ENCODE measurements at regions not wholly inside any gene's neighbourhood (a gene's known extent, or its start where the extent isn't known, plus 50 kb on each side); places are given as distances from the start of the nearest gene placed in this dataset.

DNA sequence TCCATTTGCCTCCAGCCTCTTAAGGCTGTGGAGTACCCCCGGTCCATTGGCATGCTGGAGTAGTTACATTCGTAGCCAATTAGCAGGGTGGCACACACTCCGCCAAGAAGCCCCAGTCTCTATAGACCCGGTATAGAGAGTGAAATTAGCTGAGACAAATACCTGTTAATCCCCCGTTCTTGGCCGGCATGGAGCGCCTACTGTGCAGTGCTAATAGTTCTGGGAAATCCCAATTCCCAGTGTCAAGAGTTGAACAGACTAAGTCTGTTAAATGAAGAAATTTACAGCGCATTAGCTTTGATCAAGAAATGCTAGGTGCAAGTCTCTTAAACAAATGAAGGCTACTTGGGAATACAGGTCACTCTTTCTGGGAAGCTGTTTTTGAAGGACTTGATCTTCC lies 127.8 kb upstream of the ARX start:
- intact Hi-C loops (cut with DNase I): loop anchor here in 1 of 2 donors (10.0 kb wide), 1 partner anchor 309 kb away; no protein-coding TSS in a partner anchor
- Histone ChIP-seq H3K27me3 (peaks cover 0 to 5% of the 10 kb centered on the region in 2 donors), H3K4me1 (no peaks in the 10 kb centered on the region), H3K4me3 (no peak overlapping the region), H3K27ac (no peak overlapping the region), H3K9me3 (no peaks in the 10 kb centered on the region), H3K36me3 (no peaks in the 10 kb centered on the region)
- DNase-seq: no peak
- no peak for ATAC-seq
- TF ChIP-seq POLR2A (IDR thresholded peaks at IDR 0.05): no peak
- TF ChIP-seq, protein P1, sequence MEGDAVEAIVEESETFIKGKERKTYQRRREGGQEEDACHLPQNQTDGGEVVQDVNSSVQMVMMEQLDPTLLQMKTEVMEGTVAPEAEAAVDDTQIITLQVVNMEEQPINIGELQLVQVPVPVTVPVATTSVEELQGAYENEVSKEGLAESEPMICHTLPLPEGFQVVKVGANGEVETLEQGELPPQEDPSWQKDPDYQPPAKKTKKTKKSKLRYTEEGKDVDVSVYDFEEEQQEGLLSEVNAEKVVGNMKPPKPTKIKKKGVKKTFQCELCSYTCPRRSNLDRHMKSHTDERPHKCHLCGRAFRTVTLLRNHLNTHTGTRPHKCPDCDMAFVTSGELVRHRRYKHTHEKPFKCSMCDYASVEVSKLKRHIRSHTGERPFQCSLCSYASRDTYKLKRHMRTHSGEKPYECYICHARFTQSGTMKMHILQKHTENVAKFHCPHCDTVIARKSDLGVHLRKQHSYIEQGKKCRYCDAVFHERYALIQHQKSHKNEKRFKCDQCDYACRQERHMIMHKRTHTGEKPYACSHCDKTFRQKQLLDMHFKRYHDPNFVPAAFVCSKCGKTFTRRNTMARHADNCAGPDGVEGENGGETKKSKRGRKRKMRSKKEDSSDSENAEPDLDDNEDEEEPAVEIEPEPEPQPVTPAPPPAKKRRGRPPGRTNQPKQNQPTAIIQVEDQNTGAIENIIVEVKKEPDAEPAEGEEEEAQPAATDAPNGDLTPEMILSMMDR (IDR thresholded peaks at IDR 0.05): no peak
- 38% methylated on average over 5 of the region's 8 CpGs for WGBS (ENCODE audit: insufficient coverage, low coverage, low lambda C conversion rate, missing lambda C conversion rate)

DNA sequence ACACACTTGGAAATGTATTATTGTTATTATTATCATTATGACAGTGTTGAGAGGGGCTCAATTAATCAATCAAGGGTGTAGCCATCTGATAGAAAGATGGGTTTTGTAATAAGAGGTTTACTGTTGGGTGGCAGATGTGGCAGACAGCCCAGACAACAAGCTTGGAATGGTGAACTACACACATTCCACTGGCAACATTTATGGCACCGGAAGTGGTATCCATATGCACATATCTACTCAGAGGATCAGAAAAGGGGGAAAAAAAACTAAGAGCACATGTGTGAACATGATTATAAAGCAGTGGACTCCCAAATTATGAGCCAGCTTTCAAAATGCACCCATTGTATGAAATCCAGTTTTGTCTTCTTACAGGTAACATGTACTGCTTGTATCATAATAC lies 125.9 kb upstream of the ARX start:
- H3K36me3 ChIP-seq: no peaks in the 10 kb centered on the region
- 57% methylated on average over 1 of the region's 1 CpG for WGBS (ENCODE audit: insufficient coverage, low coverage, low lambda C conversion rate, missing lambda C conversion rate)
- H3K9me3 ChIP-seq: no peaks in the 10 kb centered on the region
- H3K27ac ChIP-seq: no peak overlapping the region
- intact Hi-C loops (cut with DNase I): loop anchor here in 1 of 2 donors (10.0 kb wide), 1 partner anchor 307 kb away; no protein-coding TSS in a partner anchor
- no peaks in the 10 kb centered on the region for H3K4me1 ChIP-seq
- DNase-seq (no peak), ATAC-seq (no peak)
- H3K4me3 ChIP-seq: no peak overlapping the region
- TF ChIP-seq, protein P1 (IDR thresholded peaks at IDR 0.05): no peak
- TF ChIP-seq POLR2A (IDR thresholded peaks at IDR 0.05): no peak
- peaks cover 0 to 5% of the 10 kb centered on the region in 2 donors for H3K27me3 ChIP-seq

DNA sequence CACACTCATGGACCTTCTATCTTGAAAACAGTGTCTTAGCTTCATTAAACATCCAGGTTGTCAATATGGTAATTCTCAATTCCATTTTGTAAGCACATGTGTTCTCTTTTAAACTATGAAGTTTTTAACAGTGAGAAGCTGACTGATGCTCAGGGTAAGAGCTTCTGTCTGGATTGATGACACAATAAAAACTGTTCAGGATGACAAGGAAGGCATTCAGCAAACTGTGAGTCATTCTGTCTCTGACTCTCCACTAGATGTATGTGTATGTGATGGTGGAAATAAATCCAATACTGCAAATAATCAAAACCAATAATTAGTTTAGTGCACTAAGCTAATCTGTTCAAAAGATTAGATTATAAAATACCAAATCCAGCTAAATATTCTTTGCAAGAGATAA lies 115.3 kb upstream of the ARX start:
- Histone ChIP-seq H3K4me1 (peaks cover 0 to under 1% (median 0%) of the 10 kb centered on the region in 4 donors), H3K36me3 (no peaks in the 10 kb centered on the region)
- ATAC-seq: no peak

DNA sequence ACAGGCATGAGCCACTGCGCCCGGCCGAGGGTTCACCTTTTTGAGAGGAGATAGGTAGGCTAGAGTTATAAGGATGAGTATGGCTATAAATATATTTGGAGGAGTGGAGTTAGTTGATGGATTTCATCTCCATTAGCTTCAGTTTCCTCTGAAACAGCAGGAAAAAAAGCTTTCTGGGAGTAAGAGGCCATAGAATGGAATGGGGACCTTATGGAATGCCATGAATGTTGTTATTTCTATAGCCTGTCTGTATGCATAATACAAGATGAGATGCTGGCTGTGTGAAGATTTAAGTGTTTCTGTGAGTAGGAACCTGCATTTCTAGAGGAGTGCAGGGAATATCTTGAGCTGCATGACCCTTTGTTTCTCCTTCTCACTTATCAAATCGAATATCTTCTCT lies 114.9 kb upstream of the ARX start:
- 57% methylated on average over 4 of the region's 4 CpGs for WGBS (ENCODE audit: insufficient coverage, low coverage, low lambda C conversion rate, missing lambda C conversion rate)

More for the DNA sequence above, 115.3 kb upstream of the ARX start:
- no peaks in the 10 kb centered on the region for H3K9me3 ChIP-seq
- intact Hi-C loops (cut with DNase I): no loop called here
- no peak overlapping the region for H3K27ac ChIP-seq
- no peak for DNase-seq
- no peak for TF ChIP-seq POLR2A (IDR thresholded peaks at IDR 0.05)
- TF ChIP-seq, protein P1 (IDR thresholded peaks at IDR 0.05): no peak
- H3K27me3 ChIP-seq: no peaks in the 10 kb centered on the region
- no peak overlapping the region for H3K4me3 ChIP-seq

More for the DNA sequence above, 114.9 kb upstream of the ARX start:
- no peak for ATAC-seq
- Histone ChIP-seq H3K27me3 (no peaks in the 10 kb centered on the region), H3K9me3 (no peaks in the 10 kb centered on the region), H3K4me1 (peaks cover 0 to 5% (median 0%) of the 10 kb centered on the region in 4 donors), H3K4me3 (no peak overlapping the region), H3K36me3 (no peaks in the 10 kb centered on the region), H3K27ac (no peak overlapping the region)
- TF ChIP-seq, protein P1 (IDR thresholded peaks at IDR 0.05): no peak
- no peak for TF ChIP-seq POLR2A (IDR thresholded peaks at IDR 0.05)
- intact Hi-C loops (cut with DNase I): no loop called here
- DNase-seq: no peak
